Fibroblast of lung (primary cell): ENCODE measurements at regions not wholly inside any gene's neighbourhood (a gene's known extent, or its start where the extent isn't known, plus 50 kb on each side); places are given as distances from the start of the nearest gene placed in this dataset.

ENCODE experiments used
- EZH2 ChIP-seq: IDR thresholded peaks from 2 replicates; pipeline ENCODE4 v1.5.1; 2012; ENCODE audit warnings: low read length, control low read depth, mild to moderate bottlenecking; ENCODE audit errors: missing control alignments
- TF ChIP-seq, protein P1 (sequence below), 2 donors: IDR thresholded peaks in 1 of 2; conservative IDR thresholded peaks in 1 of 2; 1 replicate in 1 of 2; 2 replicates in 1 of 2; pipeline ENCODE4 v1.5.1; 2011 to 2012; ENCODE audit warnings: low read length in 2 of 2, control low read depth in 1 of 2, inconsistent platforms in 1 of 2, low read depth in 1 of 2, mild to moderate bottlenecking in 1 of 2

DNA sequence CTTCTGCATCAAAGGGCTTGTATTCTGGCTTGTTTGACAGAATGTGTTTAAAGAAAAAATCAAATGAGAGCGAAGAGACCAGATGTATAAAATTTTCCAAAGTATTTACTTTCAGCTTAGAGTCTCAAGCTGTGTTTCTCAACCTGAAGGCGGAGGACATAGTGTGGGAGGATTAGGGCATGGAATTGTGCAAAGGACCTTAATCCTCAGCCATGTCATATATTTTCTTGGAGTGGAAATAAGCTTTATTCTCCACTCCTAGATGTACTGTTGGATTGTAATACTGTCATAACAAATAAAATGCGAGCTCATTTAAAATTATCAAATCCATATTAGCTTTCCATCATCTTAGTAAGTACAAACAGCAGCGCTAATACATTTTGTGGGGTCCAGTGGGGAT lies 154.0 kb downstream of the PAH start:
- TF ChIP-seq, protein P1, sequence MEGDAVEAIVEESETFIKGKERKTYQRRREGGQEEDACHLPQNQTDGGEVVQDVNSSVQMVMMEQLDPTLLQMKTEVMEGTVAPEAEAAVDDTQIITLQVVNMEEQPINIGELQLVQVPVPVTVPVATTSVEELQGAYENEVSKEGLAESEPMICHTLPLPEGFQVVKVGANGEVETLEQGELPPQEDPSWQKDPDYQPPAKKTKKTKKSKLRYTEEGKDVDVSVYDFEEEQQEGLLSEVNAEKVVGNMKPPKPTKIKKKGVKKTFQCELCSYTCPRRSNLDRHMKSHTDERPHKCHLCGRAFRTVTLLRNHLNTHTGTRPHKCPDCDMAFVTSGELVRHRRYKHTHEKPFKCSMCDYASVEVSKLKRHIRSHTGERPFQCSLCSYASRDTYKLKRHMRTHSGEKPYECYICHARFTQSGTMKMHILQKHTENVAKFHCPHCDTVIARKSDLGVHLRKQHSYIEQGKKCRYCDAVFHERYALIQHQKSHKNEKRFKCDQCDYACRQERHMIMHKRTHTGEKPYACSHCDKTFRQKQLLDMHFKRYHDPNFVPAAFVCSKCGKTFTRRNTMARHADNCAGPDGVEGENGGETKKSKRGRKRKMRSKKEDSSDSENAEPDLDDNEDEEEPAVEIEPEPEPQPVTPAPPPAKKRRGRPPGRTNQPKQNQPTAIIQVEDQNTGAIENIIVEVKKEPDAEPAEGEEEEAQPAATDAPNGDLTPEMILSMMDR (conservative IDR thresholded peaks at IDR 0.05 in 1 of 2, IDR thresholded peaks at IDR 0.05 in 1 of 2; ENCODE audit: low read depth in 1 of 2, low read length in 2 of 2), result no peak
- TF ChIP-seq EZH2, result no peak
